GM12892 (cell line): ENCODE measurements at regions not wholly inside any gene's neighbourhood (a gene's known extent, or its start where the extent isn't known, plus 50 kb on each side); places are given as distances from the start of the nearest gene placed in this dataset.

Experiments
- POLR2A ChIP-seq: IDR thresholded peaks from 2 replicates; pipeline ENCODE4 v1.6.1; 2011; ENCODE audit warnings: low read depth, low read length, control low read depth
- POLR2AphosphoS5 ChIP-seq: IDR thresholded peaks from 2 replicates; pipeline ENCODE4 v1.6.1; 2011; ENCODE audit warnings: low read depth, low read length, control low read depth

GRCh38 chr21:25189497-25189896 is 417.8 kb downstream of the MRPL39 start:
- TF ChIP-seq POLR2AphosphoS5, result no peak
- TF ChIP-seq POLR2A, result no peak
